ENCODE measurements at regions not wholly inside any gene's neighbourhood (a gene's known extent, or its start where the extent isn't known, plus 50 kb on each side); places are given as distances from the start of the nearest gene placed in this dataset.
A peak's percentile ranks its signal among the peaks of the same experiment; 100 is the strongest.

DNA sequence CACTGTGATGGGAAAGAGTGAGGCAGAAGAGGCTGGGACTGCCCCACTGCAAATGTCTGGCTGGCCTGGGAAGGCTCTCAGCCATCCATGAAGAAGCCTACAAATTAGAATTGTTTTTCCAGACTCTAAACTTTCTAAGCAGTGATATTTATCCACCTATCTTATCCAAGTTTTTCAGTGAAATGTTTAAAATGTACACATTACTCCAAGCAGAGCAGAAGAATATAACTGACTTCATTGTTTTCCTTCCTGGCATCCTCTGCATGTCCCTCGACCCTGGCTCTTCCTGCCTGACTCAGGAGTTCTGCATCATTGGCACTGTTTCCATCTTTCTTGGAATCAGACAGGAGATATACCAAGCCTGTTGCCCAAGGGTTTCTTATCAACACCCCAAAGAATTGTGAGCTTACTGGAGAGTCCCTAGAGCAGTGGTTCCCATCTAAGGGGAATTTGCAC, 401.5 kb upstream of the PROK2 start:
- DNase-seq = no peak

DNA sequence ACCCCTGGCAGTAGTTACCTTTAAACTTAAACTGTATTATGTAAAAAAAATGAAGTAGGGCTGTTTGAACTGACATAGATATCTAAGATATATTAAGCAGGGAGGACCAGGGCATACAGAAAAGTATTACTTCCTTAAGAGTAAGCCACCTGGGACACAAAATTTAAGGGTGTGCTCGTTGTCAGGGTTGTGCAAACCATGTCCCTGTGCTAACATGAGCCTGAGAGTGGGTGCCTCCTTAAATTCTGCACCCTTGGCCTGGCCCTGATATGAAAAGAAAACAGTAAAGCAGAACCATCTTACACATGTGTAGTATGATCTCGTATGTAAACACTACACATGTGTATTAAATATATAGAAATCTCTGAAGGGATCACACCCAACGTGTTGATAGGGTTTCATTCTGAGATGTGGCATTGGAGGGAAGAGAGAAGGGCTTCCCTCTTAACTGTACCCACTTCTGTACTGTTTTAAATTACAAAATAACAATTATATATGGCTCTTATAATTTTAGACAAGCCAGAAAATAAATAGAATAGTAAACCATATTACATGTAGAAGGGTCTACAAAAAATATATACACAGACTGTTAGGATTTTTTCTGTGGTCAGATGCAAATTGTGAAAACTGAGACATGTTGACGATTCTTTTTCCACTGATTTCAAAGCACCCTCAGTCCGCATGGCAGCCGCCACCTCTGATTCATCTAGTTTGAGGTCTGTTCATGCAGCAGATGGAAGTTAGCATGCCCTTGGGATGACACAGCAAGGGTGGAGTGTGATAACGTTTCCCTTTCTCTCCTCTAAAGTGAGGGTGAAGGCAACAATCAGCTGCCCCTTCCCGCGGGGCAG, 400.8 kb upstream of the PROK2 start:
- DNase-seq = peak; percentile 58

DNA sequence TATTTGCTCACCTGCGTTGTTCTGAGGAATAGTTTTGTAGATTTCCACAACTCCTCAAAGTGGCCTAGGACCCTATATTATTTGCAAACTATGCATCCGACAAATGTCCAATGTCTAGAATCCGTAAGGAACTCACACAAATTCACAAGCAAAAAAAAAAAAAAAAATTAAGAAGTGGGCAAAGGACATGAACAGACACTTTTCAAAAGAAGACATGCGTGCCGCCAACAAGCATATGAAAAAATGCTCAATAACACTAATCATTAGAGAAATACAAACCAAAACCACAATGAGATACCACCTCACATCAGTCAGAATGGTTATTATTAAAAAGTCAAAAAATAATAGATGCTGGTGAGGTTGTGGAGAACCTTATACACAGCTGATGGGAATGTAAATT, 398.5 kb upstream of the PROK2 start:
- DNase-seq = no peak

DNA sequence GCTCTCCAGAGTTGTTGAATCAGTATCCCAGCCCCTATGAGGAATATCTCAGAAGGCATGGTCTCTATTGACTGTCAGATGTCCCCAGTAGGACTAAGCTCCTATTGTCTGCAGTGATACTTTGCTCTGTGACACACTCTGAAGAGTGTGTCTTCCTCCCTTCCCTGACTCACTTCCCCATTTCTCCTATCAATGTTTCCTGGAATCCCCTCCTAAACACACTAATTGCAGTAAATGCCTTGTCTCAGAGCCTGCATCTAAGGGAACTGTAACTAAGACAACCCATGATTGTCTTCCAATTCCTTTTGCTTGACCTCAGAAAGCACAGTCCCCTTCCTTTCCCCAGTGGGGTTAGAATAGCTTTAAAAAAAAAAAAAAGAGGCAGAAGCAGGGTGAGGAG, 397.3 kb upstream of the PROK2 start:
- DNase-seq = no peak

DNA sequence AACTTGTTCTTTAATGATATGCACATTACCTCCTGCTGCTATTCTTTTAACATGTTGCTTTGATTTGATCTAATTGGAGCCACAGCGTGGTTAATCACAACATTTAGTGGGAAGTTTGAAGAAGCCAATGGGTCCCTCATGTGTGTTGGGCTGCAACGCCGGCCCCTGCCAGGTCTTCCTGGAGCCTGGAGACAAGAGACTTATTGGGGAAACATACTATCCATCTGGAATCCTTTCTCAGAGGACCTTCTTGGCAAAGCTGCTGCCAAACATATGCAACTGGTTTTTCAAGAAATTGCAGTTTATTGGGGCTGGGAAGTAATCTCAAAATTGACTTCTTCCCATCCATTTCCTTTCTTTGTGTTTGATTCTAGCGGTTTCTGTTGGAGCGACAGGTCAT, 396.3 kb upstream of the PROK2 start:
- DNase-seq = no peak

DNA sequence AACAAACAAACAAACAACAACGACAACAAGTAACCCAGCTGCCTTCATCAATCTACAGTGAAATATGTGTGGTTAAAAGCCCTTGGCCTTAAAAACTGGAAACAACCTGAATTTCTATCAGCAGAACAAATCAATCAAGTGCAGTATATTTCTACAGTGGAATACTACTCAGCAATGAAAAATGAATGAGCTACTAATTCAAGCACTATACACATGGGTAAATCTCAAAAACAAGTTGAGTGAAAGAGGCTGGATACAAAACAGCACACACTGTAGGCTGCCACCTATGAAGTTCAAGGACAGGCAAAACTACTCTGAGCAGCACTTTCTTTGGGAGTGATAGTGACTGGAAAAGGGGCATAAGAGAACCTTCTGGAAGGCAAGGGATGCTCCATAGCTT, 395.5 kb upstream of the PROK2 start:
- no peak for DNase-seq

DNA sequence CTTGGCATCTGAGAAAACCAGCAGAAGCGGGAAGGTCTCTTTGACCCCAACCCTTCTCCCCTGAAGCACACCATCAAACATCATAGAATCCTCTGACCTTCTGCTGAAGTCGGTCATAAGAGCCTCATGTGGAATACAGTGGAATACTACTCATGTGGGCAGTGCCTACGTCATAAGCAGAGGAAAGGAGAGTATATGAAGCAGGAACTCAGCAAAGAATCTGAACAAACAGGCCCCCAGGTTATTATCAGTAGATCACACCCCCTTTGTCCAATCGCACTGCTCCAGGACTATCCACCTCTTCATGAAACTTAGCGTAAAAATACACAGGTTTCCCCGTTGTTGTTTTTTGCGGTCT, 394.1 kb upstream of the PROK2 start:
- DNase-seq = no peak

DNA sequence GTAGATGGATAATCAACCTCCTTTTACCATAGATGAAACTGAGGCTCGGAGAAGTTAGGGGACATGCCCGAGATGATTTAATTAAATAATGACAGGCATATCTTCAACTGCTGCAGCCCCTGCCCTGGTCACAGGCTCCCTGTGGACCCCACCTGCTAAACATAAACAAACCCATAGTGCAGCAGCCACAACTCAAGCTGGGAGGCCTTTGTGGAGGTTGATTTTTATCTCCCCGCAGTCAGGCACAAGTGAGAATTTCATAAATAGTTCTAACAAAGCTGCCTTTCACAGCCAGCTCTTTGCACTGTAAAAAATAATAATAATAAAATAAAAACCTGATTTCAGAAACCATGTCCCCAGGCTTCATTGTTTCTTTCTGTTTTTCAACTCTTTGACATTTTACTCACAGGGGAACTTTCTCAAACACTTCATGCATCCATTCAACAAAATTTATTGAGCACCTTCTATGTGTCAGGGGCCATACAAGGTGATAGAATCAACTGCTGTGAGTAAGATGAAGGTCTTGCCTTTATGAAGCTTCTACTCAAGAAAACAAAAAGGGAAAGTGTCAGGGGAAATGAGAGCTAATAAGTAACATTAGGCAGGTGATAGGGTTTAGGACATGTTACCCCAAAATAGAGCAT, 393.6 kb upstream of the PROK2 start:
- DNase-seq = no peak

DNA sequence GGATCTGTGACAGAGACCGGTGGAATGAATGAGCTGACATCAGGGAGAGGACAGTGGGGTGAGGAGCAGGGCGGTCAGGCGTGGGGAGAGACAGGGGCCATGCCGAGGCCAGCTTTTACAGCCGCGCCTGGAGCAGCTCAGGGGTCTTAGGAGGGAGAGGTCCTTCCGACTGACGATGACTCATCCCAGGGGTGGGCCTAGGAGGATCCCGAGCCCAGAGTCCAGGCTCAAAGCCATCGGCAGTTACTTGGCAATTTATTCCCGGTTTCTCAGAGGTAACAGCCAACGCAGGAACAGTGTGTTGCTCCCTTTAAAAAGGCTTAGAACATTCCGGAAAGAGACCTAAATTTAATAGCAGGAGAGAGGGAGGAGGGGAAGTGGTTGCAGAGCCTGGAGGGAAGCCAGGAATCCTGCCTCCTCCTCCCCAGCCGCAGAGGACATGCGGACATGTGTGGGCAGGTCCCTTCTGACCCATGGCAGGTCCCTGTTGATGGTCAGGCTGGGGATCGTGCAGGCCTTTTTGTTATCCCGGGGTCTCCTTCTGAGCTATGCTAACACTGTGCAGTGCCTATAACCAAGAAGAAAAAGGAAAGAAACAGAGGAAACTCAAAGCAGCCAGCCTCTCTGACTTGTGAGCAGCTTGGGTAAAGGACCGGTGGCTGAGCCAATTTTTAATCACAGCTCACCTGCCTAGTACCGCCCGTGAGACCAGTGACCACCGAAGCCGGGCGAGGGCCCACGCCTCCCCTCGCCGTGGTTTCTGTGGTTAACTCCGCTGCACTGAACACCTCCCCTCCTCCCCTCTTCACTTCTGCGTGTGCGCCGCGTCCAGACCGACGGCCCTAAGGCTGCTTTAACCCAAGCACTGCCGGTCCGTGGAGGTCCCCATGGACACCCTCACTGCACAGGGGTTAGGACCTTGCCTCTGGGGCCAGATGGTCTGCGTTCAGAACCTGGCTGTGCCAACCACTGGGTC, 392.4 kb upstream of the PROK2 start:
- DNase-seq = no peak

DNA sequence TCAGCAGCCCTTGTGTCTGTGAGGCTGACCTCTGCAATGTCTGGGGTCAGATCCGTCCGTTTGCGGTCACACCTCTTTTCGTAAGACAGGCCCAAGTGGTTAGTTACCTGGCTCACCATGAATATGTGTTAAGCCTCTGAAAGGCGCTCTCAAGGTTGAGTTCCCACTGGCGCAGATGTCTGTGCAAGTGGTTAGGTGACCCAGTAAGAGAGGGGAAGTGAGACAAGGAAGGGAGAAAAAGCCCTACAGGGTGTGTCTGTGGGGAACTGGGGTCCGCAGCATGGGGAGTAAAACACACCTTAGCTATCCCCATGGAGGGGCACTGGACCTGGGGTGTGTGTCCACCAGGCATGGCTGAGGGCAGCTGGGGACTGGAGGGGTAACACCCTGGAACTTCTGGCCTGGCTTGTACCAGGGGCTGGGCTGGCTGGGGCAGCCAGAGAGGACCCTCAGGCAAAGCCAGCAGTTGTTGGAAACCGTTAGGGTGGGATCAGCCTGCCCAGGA, 391.6 kb upstream of the PROK2 start:
- DNase-seq = no peak

DNA sequence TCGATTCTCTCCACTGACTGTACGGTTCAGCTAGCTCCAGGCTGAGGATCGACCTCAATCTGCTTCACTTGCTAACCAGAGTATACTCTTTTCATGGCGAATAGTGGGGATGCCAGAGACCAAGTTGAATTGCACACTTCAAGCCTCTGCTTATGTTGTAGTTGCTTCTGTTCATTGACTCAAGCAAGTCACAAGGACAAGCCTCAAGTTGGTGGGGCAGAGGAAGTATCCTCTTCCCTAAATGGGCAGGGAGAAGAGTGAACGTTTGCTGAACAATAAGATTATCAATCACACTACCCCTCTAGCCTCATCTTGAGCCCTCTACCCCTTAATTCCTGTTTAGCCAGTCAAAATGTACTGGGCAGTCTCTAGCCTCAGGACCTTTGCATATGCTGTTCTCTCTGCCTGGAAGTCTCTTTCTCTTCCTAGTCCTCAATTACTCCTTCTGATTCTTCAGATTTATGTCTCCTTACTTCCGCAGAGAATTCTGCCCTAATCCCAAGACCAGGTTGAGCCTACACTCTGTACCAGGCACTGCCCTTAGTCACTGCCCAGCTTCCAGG, 390.4 kb upstream of the PROK2 start:
- DNase-seq = no peak

DNA sequence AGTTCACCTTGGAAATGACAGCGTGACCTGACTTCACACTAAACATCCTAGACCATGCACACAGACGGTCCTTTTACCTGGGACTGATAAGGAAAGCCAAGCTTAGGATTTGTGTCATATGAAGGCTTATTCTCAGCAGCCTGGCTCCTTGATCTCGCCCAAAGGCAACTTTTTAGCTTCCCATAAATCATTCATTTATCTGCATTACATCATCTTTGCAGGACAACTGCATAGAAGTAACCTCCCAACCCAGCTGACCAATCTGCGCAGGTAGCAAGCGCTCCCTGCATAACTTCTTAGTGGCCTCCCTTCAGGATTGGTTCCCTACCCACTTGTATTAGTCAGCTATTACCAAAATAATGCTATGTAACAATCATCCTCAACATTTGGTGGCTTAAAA, 389.9 kb upstream of the PROK2 start:
- no peak for DNase-seq

DNA sequence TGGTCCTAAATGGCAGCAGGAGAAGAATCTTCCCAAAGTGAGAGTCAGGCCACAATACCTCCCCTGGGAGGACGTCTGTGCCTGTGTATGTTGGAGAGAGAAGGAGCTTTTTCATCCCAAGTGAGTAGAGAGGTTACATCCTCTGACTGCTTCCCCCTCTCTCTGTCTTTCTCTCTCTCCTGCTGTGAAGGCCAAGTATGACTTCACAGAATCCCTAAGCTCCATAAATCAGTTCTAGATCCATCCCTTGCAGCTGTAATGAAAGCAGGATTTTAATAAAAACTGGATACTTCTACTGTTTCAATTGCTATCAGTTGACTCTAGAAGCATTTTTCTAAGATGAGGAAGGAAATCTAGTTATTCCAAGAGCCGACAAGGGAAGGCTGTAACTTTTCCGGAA, 389.1 kb upstream of the PROK2 start:
- no peak for DNase-seq

DNA sequence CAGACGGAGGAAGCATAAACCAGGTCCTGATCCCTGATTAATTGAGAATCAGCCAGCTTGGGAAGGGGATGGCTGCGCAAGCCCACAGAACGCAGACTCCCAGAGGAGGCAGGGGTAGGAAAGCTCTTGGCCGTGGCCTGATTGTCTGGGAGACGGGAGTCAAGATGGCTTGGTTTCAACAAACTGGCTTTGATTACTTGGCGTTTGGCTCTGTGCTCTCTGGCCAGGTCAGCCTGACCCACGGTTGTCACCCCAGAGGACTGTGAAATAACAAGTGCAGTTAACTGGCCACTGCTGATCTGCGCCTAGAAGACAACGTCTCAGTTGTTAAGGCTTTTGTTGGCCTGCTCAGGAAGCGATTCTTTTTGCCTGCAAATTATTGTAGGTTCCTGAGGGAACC, 387.0 kb upstream of the PROK2 start:
- DNase-seq = no peak

DNA sequence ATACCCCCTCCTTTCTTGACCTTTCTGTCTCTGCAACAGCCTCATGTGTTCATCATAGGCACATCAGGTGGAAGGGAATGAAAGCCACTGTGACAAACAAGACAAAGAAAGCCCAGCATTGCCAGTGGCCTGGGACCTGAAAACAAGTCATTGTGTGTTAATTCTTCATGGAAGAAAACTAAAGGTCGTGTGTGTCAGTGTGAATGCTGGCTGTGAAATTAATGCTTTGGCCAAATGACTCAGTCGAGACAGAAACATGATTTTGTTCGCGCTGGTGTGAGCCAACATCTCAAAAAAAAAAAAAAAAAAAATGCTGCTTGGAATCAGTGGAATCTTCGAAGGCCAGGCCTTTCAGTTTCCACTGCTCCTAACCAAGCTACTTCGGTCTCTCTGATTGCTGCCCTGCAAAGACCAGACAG, 386.5 kb upstream of the PROK2 start:
- DNase-seq = no peak

DNA sequence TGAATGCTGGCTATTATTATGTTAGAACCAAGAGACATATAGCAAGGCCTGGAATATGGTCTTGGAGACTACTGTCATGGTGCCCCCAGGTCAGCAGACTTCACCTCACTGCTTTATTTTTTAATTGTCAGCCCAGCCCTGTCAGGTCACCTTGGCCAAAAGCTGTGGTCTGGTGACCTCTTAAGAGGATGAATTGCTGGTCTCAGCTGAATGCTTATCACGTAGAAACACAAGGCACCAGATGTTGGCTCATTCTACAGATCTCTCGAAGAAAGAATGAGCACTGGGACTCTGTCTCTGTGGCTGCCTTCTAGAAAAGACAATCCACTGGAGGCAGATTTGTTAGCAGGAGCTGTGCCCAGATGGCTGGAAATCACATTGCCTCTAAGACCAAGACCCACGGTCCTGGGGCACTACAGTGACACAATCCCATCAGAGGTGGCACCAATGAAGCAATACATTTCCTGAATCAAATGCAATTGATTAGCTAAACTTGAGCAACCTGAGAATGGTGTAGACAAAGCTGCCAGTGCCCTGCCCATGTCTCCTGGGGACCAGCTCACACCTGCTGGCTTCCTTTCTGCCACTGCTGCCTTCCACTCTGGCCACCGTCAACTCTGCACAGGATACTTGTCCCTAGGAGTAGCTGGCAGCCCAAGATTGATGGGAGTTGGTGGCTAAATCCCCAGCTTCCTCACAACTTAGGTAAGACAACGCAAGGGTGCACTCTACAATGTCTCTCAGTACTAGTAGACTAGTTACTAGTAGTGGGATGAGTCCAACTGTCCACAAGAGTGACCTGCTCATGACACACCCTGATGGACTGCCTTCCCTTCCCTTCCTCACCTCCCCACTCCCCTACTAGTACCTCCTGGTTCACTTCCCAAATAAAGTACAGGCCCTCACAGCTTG, 384.9 kb upstream of the PROK2 start:
- DNase-seq = no peak

DNA sequence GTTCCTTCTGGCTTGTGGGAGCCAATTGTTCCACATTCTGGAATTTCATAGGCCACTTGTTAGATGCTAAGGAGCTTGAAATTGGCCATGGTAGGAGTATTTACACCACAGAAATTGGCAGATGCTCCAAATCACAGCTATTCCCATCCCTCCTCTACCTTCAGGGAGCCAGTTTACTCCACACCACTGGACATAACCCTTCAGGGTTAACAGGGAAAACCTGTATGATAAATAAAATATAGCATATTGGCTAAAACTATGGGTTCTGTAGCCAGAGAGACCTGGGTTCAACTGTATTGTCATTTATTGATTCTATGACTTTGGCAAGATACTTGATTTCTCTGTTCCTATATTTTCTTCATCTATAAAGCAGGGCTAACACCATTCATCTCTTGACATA, 384.2 kb upstream of the PROK2 start:
- DNase-seq = no peak

DNA sequence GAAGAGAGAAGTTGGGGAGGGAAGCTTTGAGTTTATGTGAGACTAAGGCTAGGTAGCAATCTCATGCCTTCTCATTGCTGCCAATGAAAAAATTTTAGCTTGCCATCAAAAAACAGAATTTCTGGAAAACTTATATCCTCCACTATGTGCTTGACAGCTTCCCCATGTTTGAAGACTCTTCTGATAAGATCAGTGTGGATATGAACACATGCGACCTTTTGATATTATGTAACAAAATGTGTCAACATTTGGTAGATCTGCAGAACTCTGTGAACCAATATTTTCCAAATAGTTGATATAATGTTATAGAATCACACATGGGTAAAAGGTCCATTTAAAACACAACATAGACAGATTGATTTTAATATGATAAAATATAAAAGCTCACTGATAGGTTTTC, 380.9 kb upstream of the PROK2 start:
- DNase-seq = no peak

DNA sequence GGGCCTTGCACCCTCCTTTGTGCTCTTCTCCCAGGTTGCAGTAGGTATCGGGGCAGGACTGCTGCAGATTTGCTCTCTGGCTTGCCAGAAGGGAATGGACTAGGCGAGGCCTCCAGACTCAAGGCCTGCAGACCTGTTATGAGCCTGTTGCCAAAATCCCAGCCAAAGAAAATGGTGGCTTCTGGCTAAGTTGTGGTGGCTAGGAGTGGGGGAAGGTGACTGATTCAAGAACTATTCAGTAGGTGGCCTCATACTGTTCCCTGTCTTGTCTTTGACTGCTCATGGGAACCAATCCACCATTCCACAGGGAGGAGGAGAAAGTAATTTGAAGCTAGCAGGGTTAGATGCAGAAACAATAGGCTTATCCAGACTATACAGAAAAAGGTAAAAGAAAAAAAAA, 380.4 kb upstream of the PROK2 start:
- no peak for DNase-seq

DNA sequence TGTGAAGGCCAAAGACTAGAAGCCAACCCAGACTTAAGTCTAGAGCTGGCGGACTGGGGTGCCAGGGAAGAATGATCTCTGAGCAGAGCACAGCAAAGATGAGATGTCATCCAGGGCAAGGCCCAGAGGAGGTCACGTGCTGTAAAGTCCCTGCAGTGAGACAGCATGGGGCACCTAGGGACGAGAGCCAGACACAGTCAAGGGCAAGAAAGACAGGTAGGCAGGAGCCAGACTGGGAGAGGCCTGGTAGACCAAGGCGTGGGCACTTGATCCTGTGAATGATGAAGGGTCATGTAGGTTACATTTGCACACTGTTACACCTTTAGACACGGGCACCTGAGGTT, 379.7 kb upstream of the PROK2 start:
- no peak for DNase-seq

DNA sequence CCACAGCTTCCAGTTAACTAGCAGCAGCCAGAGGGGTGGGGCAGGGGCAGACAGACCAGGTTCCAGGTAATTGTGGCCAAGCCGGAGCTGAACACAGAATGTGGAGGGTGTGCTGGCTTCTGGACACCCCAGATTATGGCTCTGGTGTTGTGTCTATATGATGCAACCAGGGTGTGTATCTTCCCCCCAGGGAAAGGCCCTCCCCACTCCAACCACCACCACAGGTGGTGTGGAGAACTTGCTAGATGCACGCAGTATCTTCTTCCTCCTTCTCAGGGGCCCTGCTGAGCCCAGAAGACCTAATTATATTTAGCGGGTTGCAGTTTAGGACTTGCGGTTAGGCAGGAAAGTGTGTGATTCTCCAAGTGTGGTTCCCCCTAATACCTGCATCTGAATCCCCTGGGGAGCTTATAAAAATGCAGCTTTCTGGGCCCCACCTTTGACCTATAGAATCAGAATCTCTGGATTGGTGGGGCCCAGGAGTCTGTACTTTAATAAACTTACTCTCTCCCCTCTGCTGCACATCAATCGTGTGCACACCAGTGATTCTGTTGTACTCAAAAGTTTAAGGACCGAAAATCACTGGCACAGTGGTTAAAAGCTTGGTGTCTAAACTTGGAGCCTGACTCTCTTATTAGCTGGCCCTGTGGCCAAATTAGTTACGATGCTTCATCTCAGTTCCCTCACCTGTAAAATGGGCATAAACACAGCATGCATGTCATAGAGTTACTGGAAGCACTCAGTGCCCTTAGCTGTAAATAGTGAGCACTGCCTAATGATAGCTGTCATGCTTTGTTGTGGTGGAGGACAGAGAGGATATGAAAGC, 379.1 kb upstream of the PROK2 start:
- DNase-seq = no peak
